ENCODE measurements at regions not wholly inside any gene's neighbourhood (a gene's known extent, or its start where the extent isn't known, plus 50 kb on each side); places are given as distances from the start of the nearest gene placed in this dataset.
"Not testable (repeated sequence)": the region's sequence is repeated elsewhere in the genome, so short reads cannot be mapped to it uniquely, and the experiment has no call there.

- Histone ChIP-seq H3K9me3 (replicated peaks) (no peaks in the 10 kb centered on the region), H3K27ac (replicated peaks) (no peak overlapping the region), H3K36me3 (no peaks in the 10 kb centered on the region), H3K4me3 (no peak overlapping the region), H3K27me3 (ENCODE audit: low read depth) (no peaks in the 10 kb centered on the region), H3K4me1 (no peaks in the 10 kb centered on the region)
- intact Hi-C loops (cut with micrococcal nuclease) = no loop called here
- no peak for DNase-seq
- no peak for TF ChIP-seq CTCF (IDR thresholded peaks at IDR 0.05; ENCODE audit: borderline replicate concordance)
Observed at GRCh38 chr12:25347716-25348592, 97.2 kb upstream of the KRAS start.

- H3K4me1 ChIP-seq; H3K9me3 ChIP-seq (replicated peaks); DNase-seq; H3K36me3 ChIP-seq; intact Hi-C loops (cut with micrococcal nuclease); H3K4me3 ChIP-seq; H3K27me3 ChIP-seq (ENCODE audit: low read depth); H3K27ac ChIP-seq (replicated peaks): not testable (repeated sequence)
Observed at GRCh38 chr12:25341877-25342276, 91.1 kb upstream of the KRAS start.

- Histone ChIP-seq H3K27ac (replicated peaks) (no peak overlapping the region), H3K36me3 (no peaks in the 10 kb centered on the region), H3K4me1 (no peaks in the 10 kb centered on the region), H3K9me3 (replicated peaks) (peaks cover 6% of the 10 kb centered on the region), H3K4me3 (no peak overlapping the region), H3K27me3 (ENCODE audit: low read depth) (no peaks in the 10 kb centered on the region)
- no peak for DNase-seq
- intact Hi-C loops (cut with micrococcal nuclease) = no loop called here
- TF ChIP-seq CTCF (IDR thresholded peaks at IDR 0.05; ENCODE audit: borderline replicate concordance) = no peak
Observed at GRCh38 chr12:25337916-25338315, 87.2 kb upstream of the KRAS start.

- TF ChIP-seq CTCF (IDR thresholded peaks at IDR 0.05; ENCODE audit: borderline replicate concordance) = no peak
- DNase-seq = no peak
- no peaks in the 10 kb centered on the region for H3K36me3 ChIP-seq
- intact Hi-C loops (cut with micrococcal nuclease) = no loop called here
- H3K27ac ChIP-seq (replicated peaks) = no peak overlapping the region
- no peaks in the 10 kb centered on the region for H3K9me3 ChIP-seq (replicated peaks)
- no peaks in the 10 kb centered on the region for H3K4me1 ChIP-seq
- peaks cover 13% of the 10 kb centered on the region for H3K27me3 ChIP-seq (ENCODE audit: low read depth)
- H3K4me3 ChIP-seq = no peak overlapping the region
Observed at GRCh38 chr12:25332143-25332542, 81.4 kb upstream of the KRAS start.

- intact Hi-C loops (cut with micrococcal nuclease) = no loop called here
- no peaks in the 10 kb centered on the region for H3K4me1 ChIP-seq
- no peaks in the 10 kb centered on the region for H3K36me3 ChIP-seq
- TF ChIP-seq CTCF (IDR thresholded peaks at IDR 0.05; ENCODE audit: borderline replicate concordance) = no peak
- no peak overlapping the region for H3K4me3 ChIP-seq
- H3K27me3 ChIP-seq (ENCODE audit: low read depth) = peaks cover 13% of the 10 kb centered on the region
- H3K27ac ChIP-seq (replicated peaks) = no peak overlapping the region
- no peak for DNase-seq
- H3K9me3 ChIP-seq (replicated peaks) = no peaks in the 10 kb centered on the region
Observed at GRCh38 chr12:25328072-25328712, 77.5 kb upstream of the KRAS start.

- H3K4me1 ChIP-seq = no peaks in the 10 kb centered on the region
- H3K9me3 ChIP-seq (replicated peaks) = no peaks in the 10 kb centered on the region
- no peak for TF ChIP-seq CTCF (IDR thresholded peaks at IDR 0.05; ENCODE audit: borderline replicate concordance)
- intact Hi-C loops (cut with micrococcal nuclease) = no loop called here
- H3K4me3 ChIP-seq = no peak overlapping the region
- no peaks in the 10 kb centered on the region for H3K36me3 ChIP-seq
- peaks cover 13% of the 10 kb centered on the region for H3K27me3 ChIP-seq (ENCODE audit: low read depth)
- DNase-seq = no peak
- no peak overlapping the region for H3K27ac ChIP-seq (replicated peaks)
Observed at GRCh38 chr12:25327321-25327720, 76.6 kb upstream of the KRAS start.
